Breast epithelium (tissue), 3 donors: ENCODE measurements at regions not wholly inside any gene's neighbourhood (a gene's known extent, or its start where the extent isn't known, plus 50 kb on each side); places are given as distances from the start of the nearest gene placed in this dataset.

Experiments
- POLR2A ChIP-seq: fragments of 450-650 bp; IDR thresholded peaks from one replicate; pipeline ENCODE4 v1.6.1; 2016; ENCODE audit warnings: antibody characterized with exemption, mild to moderate bottlenecking, moderate library complexity
- TF ChIP-seq, protein P1 (sequence below), 3 donors: fragments of 450-650 bp; IDR thresholded peaks; one replicate each; pipeline ENCODE4 v1.5.1; 2016 to 2017; ENCODE audit warnings: antibody characterized with exemption in 3 of 3, mild to moderate bottlenecking in 3 of 3, moderate library complexity in 3 of 3

DNA sequence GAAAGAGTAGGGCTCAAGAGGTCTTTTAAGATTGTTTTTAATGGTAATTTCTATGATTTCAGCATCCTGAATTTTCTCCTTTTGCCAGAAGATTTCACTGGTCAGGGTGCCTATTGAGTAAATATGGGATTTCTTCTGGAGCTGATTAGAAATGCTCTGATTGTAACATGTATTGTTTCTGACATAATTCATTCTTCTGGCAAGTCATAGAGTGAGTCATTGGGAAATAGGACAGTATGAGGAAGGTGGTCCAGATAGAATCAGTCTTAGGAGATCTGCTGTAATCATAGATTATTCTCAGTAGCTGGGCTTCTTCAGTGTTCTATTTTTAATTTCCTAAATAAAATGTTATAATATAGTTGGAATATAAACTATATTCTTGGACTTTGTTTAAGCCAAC, 182.0 kb upstream of the NAV3 start:
- TF ChIP-seq POLR2A = no peak
- TF ChIP-seq, protein P1, sequence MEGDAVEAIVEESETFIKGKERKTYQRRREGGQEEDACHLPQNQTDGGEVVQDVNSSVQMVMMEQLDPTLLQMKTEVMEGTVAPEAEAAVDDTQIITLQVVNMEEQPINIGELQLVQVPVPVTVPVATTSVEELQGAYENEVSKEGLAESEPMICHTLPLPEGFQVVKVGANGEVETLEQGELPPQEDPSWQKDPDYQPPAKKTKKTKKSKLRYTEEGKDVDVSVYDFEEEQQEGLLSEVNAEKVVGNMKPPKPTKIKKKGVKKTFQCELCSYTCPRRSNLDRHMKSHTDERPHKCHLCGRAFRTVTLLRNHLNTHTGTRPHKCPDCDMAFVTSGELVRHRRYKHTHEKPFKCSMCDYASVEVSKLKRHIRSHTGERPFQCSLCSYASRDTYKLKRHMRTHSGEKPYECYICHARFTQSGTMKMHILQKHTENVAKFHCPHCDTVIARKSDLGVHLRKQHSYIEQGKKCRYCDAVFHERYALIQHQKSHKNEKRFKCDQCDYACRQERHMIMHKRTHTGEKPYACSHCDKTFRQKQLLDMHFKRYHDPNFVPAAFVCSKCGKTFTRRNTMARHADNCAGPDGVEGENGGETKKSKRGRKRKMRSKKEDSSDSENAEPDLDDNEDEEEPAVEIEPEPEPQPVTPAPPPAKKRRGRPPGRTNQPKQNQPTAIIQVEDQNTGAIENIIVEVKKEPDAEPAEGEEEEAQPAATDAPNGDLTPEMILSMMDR (IDR thresholded peaks at IDR 0.05) = no peak
